ENCODE measurements at regions not wholly inside any gene's neighbourhood (a gene's known extent, or its start where the extent isn't known, plus 50 kb on each side); places are given as distances from the start of the nearest gene placed in this dataset.
A peak's percentile ranks its signal among the peaks of the same experiment; 100 is the strongest.

- no peak for DNase-seq
These were observed 133.5 kb downstream of the GLI2 start for GRCh38 chr2:120869036-120869729.

GRCh38 chr2:120869730-120870466 is 134.2 kb downstream of the GLI2 start:
- DNase-seq = no peak

GRCh38 chr2:120870467-120870788 is 134.8 kb downstream of the GLI2 start:
- no peak for DNase-seq

DNA sequence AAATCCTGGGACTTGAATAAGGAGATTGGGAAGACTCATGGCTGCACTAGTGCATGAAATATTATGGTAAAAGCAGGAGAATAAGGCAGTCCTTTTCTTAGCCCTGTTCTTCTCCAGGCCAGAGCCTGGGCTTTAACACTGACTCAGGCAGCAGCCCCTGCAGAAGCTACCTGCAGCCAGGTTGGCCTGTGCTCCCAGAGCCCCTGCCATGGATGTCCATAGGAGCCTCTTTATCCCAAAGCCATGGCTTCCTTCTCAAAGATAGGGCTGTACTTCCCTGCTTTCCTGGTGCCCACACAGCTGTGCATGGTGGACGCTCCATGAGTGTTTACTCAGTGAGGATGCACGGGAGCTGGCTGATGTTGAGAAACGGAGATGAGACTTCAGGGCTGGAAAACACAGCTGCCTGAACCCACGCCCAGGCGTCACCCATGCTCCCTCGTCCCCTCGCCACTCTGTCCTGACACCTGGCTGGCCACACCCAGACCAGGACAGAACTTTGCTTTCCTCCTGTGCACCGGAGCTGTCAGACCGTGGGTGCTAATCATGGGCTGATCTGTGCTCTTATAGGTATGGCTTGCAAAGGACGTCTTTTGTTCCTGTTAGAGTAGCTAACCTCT is 135.5 kb downstream of the GLI2 start:
- no peak for DNase-seq

GRCh38 chr2:120871881-120872620 is 136.4 kb downstream of the GLI2 start:
- no peak for DNase-seq

GRCh38 chr2:120873958-120874887 is 138.6 kb downstream of the GLI2 start:
- DNase-seq = peak; percentile 25

DNA sequence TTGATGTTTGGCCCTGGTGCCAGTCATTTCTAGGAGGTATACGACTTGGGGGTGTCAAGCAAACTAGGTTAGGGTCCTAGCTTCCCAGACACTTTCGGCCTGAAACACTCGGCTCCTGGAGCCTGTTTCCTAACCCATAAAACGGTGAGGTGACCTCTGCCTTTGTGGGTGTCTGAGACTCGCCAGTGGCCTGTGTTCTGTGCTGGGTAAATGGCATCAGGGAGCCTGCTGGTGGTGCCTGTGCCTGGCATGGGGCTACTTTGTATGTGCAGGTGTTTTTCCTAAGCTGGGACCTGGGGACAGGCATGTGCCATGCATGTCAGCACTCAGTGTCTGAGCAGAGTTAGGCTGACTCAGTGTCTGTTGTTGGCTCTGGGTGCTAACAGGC is 139.2 kb downstream of the GLI2 start:
- no peak for DNase-seq

- DNase-seq = peak; percentile 73
These were observed 139.8 kb downstream of the GLI2 start for GRCh38 chr2:120875431-120875830.

DNA sequence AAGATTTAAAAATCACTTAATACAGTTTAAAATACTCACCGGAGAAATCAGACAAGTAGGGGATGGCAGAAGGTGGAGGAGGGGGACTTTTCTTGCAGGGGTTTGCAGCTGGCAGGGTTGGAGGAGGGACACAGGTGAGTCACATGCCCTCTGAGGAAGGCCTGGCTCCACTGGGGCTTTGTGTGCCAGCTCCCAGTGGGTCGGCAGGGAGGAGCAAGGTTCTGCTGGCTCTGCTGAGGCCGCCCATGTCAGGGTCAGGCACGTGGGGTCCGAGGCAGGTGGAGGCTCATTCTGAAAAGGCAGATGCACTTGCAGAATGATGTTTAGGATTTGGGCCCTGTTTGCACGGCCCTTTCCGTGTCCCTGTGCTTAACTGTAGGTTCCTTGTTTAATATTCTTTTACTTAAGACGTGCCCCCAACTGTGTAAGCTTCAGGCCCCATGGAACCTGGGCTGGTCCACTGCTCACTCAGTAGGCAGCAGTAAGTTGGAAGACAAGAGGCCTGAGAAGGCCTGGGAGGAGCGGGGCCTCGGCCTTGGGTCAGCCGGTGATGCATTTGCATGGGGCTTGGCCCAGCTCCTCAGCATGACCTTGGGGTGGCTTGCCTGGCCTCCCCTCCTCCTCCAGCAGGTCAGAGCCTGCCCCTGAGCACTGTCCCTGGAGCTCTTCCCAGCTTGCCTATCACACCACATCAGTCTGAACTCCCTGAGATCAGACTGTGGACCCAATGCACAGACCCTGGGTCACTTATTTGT is 141.0 kb downstream of the GLI2 start:
- DNase-seq = no peak

DNA sequence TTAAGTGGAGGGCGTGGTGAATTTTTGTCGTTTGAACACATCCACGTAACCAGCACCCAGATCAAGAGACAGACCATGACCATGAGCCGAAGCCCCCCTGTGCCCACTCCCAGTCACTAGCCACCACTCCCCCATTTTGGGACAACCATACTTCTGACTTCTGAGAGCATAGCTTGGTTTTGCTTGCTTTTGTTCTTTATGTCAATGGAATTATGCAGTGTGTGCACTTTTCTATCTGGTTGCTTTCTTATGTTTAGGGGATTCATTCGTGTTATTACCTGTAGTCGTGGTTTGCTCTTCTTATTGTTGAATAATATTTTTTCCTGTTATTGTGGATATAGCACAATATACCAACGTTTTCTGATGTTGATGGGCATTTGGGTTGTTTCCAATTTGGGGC is 141.7 kb downstream of the GLI2 start:
- no peak for DNase-seq

- DNase-seq = no peak
These were observed 143.3 kb downstream of the GLI2 start for GRCh38 chr2:120878970-120879369.

GRCh38 chr2:120879431-120880295 is 144.0 kb downstream of the GLI2 start:
- no peak for DNase-seq

DNA sequence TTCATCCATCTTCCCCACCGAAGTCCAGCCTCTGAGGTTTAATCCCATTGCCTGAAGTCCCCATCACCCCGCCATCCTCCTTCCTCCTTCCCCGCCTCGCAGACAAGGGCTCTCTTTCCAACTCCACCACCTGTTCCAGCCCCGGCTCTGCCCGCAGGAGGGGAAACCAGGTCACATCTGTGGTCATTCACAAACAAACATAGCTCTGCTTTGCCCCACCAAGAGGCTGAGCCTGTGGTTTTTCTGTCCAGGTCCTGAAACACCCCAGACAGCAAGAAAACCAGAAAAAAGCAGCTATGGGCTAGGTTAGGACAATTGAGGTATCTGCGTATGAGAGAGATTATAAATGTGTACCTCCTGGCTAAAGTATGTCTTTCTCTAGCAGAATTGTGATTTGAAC is 144.7 kb downstream of the GLI2 start:
- DNase-seq = no peak

GRCh38 chr2:120881981-120882788 is 146.5 kb downstream of the GLI2 start:
- DNase-seq = no peak

- no peak for DNase-seq
These were observed 148.2 kb downstream of the GLI2 start for GRCh38 chr2:120883607-120884440.

- no peak for DNase-seq
These were observed 149.0 kb downstream of the GLI2 start for GRCh38 chr2:120884472-120885290.

GRCh38 chr2:120885321-120885720 is 149.7 kb downstream of the GLI2 start:
- no peak for DNase-seq

GRCh38 chr2:120885749-120886148 is 150.1 kb downstream of the GLI2 start:
- DNase-seq = no peak
